ENCODE measurements at regions not wholly inside any gene's neighbourhood (a gene's known extent, or its start where the extent isn't known, plus 50 kb on each side); places are given as distances from the start of the nearest gene placed in this dataset.

DNA sequence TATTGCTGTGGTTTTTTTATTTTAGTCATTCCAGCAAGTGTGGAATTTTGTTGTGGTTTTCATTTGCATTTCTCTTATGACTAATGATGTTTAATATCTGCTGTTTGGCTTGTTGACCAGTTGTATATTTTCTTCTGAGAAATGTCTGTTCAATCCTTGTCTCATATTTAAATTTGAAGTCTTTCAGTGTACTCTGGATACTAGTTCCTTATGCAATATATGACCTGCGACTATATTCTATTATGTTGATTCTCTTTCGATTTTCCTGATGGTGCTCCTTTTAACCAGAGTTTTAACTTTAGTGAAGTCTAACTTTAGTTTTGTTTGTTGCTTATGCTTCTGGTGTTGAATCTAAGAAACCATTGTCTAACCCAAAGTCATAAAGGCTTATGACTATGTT lies 1528.0 kb downstream of the TECRL start:
- H3K79me2 ChIP-seq (ENCODE audit: insufficient read depth, low read depth, low read length) = no peaks in the 10 kb centered on the region
- no peak overlapping the region for H3K27ac ChIP-seq (ENCODE audit: low read depth, low read length, poor library complexity, severe bottlenecking)
- no peaks in the 10 kb centered on the region for H3K9me2 ChIP-seq (ENCODE audit: insufficient read depth, low read length)
- no peaks in the 10 kb centered on the region for H4K20me1 ChIP-seq (ENCODE audit: insufficient read depth, low read length)
- H3K4me1 ChIP-seq (ENCODE audit: insufficient read depth, low read length, poor library complexity, severe bottlenecking) = no peaks in the 10 kb centered on the region
- BruUV-seq (replicated peaks) = no TSS peak
- no peaks in the 10 kb centered on the region; the same call in 1 of the 2 replicates for H3K9me3 ChIP-seq (ENCODE audit: low read length)
- no peak overlapping the region for H2AFZ ChIP-seq (ENCODE audit: low read length)
- TF ChIP-seq, protein P1, sequence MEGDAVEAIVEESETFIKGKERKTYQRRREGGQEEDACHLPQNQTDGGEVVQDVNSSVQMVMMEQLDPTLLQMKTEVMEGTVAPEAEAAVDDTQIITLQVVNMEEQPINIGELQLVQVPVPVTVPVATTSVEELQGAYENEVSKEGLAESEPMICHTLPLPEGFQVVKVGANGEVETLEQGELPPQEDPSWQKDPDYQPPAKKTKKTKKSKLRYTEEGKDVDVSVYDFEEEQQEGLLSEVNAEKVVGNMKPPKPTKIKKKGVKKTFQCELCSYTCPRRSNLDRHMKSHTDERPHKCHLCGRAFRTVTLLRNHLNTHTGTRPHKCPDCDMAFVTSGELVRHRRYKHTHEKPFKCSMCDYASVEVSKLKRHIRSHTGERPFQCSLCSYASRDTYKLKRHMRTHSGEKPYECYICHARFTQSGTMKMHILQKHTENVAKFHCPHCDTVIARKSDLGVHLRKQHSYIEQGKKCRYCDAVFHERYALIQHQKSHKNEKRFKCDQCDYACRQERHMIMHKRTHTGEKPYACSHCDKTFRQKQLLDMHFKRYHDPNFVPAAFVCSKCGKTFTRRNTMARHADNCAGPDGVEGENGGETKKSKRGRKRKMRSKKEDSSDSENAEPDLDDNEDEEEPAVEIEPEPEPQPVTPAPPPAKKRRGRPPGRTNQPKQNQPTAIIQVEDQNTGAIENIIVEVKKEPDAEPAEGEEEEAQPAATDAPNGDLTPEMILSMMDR (conservative IDR thresholded peaks at IDR 0.05; ENCODE audit: low read length) = no peak
- no peak for TF ChIP-seq EZH2phosphoT487 (IDR thresholded peaks at IDR 0.05; ENCODE audit: borderline replicate concordance, low read depth, low read length)
- POLR2A ChIA-PET = no interaction called here
- H3K36me3 ChIP-seq (ENCODE audit: insufficient read depth, low read length) = no peaks in the 10 kb centered on the region
- CTCF ChIA-PET (ENCODE audit: unreplicated experiment) = no interaction called here
- intact Hi-C loops (cut with micrococcal nuclease; ENCODE audit: unreplicated experiment) = no loop called here
- no peak overlapping the region for H3K4me3 ChIP-seq (ENCODE audit: low read depth, low read length, poor library complexity, severe bottlenecking)
- no peak overlapping the region for H3K4me2 ChIP-seq (ENCODE audit: low read length)
- DNase-seq (ENCODE audit: low spot score) = no peak

DNA sequence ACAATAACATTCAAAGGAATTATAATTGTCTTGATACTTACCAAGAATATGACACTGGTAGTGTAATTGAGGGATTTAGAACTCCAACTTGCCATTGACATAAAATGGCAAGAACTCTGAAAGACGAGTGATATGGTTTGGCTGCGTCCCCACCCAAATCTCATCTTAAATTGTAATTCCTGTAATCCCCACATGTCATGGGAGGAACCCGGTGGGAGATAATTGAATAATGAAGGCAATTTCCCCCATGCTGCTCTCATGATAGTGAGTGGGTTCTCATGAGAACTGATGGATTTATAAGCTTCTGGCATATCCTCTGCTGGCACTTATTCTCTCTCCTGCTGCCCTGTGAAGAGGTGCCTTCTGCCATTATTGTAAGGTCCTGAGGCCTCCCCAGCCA lies 1536.4 kb downstream of the TECRL start:
- Histone ChIP-seq H3K4me2 (ENCODE audit: low read length) (no peak overlapping the region), H3K4me1 (ENCODE audit: insufficient read depth, low read length, poor library complexity, severe bottlenecking) (no peaks in the 10 kb centered on the region), H2AFZ (ENCODE audit: low read length) (no peak overlapping the region), H3K27ac (ENCODE audit: low read depth, low read length, poor library complexity, severe bottlenecking) (no peak overlapping the region), H3K36me3 (ENCODE audit: insufficient read depth, low read length) (no peaks in the 10 kb centered on the region), H3K9me2 (ENCODE audit: insufficient read depth, low read length) (no peaks in the 10 kb centered on the region), H3K4me3 (ENCODE audit: low read depth, low read length, poor library complexity, severe bottlenecking) (no peak overlapping the region), H3K9me3 (ENCODE audit: low read length) (peaks cover 6% of the 10 kb centered on the region; the same call in 1 of the 2 replicates), H3K79me2 (ENCODE audit: insufficient read depth, low read depth, low read length) (no peaks in the 10 kb centered on the region), H4K20me1 (ENCODE audit: insufficient read depth, low read length) (no peaks in the 10 kb centered on the region)
- DNase-seq (ENCODE audit: low spot score) = no peak
- no TSS peak for BruUV-seq (replicated peaks)
- ChIA-PET CTCF (ENCODE audit: unreplicated experiment) (no interaction called here), POLR2A (no interaction called here)
- TF ChIP-seq, protein P1 (conservative IDR thresholded peaks at IDR 0.05; ENCODE audit: low read length) = no peak
- no peak for TF ChIP-seq EZH2phosphoT487 (IDR thresholded peaks at IDR 0.05; ENCODE audit: borderline replicate concordance, low read depth, low read length)
- intact Hi-C loops (cut with micrococcal nuclease; ENCODE audit: unreplicated experiment) = no loop called here

DNA sequence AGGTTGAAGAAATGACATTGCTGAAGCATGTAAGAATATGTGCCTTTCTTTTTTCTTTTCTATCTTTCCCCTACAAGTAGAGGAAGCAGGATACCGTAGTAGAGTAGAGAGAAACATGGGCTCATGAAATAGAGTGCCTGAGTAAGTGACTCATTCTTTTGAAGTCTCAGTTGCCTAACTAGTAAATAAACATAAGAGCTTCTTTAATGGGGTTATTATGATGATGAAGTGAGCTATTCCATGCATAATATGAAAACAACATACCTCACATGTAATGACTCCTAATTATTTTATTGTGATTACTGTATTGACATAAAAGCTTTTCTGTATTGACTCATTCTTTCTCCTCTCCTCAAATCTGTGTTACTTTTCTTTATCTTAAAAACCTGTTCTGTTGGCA lies 1538.2 kb downstream of the TECRL start:
- H3K9me3 ChIP-seq (ENCODE audit: low read length) = peaks cover 6% of the 10 kb centered on the region; the same call in 1 of the 2 replicates
- no peaks in the 10 kb centered on the region for H3K36me3 ChIP-seq (ENCODE audit: insufficient read depth, low read length)
- ChIA-PET POLR2A (no interaction called here), CTCF (ENCODE audit: unreplicated experiment) (no interaction called here)
- no peaks in the 10 kb centered on the region for H3K79me2 ChIP-seq (ENCODE audit: insufficient read depth, low read depth, low read length)
- BruUV-seq (replicated peaks) = no TSS peak
- intact Hi-C loops (cut with micrococcal nuclease; ENCODE audit: unreplicated experiment) = no loop called here
- H3K4me2 ChIP-seq (ENCODE audit: low read length) = no peak overlapping the region
- H3K4me1 ChIP-seq (ENCODE audit: insufficient read depth, low read length, poor library complexity, severe bottlenecking) = no peaks in the 10 kb centered on the region
- no peaks in the 10 kb centered on the region for H3K9me2 ChIP-seq (ENCODE audit: insufficient read depth, low read length)
- DNase-seq (ENCODE audit: low spot score) = no peak
- H3K27ac ChIP-seq (ENCODE audit: low read depth, low read length, poor library complexity, severe bottlenecking) = no peak overlapping the region
- no peaks in the 10 kb centered on the region for H4K20me1 ChIP-seq (ENCODE audit: insufficient read depth, low read length)
- TF ChIP-seq, protein P1 (conservative IDR thresholded peaks at IDR 0.05; ENCODE audit: low read length) = no peak
- no peak for TF ChIP-seq EZH2phosphoT487 (IDR thresholded peaks at IDR 0.05; ENCODE audit: borderline replicate concordance, low read depth, low read length)
- H2AFZ ChIP-seq (ENCODE audit: low read length) = no peak overlapping the region
- no peak overlapping the region for H3K4me3 ChIP-seq (ENCODE audit: low read depth, low read length, poor library complexity, severe bottlenecking)

Data from OCI-LY7 (cell line).